CD4-positive, alpha-beta T cell treated with Interleukin-12 subunit alpha and Interleukin-12 subunit beta, for 1 hour (primary cell): ENCODE measurements at regions not wholly inside any gene's neighbourhood (a gene's known extent, or its start where the extent isn't known, plus 50 kb on each side); places are given as distances from the start of the nearest gene placed in this dataset.

ENCODE experiments used
- DNase-seq: peaks from one replicate; pipeline ENCODE4 v3.0.0-alpha.2; 2020

GRCh38 chr13:57918913-57919312 is 287.4 kb downstream of the PCDH17 start:
- no peak for DNase-seq

GRCh38 chr13:57925250-57925649 is 293.7 kb downstream of the PCDH17 start:
- DNase-seq, result no peak

GRCh38 chr13:57925751-57926150 is 294.2 kb downstream of the PCDH17 start:
- no peak for DNase-seq

- no peak for DNase-seq
Observed at GRCh38 chr13:57932061-57932460, 300.5 kb downstream of the PCDH17 start.

- DNase-seq, result no peak
Observed at GRCh38 chr13:57933606-57934005, 302.1 kb downstream of the PCDH17 start.

GRCh38 chr13:57935965-57936364 is 304.4 kb downstream of the PCDH17 start:
- no peak for DNase-seq

GRCh38 chr13:57946361-57946760 is 314.8 kb downstream of the PCDH17 start:
- no peak for DNase-seq

- no peak for DNase-seq
Observed at GRCh38 chr13:57948884-57949283, 317.3 kb downstream of the PCDH17 start.

GRCh38 chr13:57969951-57970350 is 338.4 kb downstream of the PCDH17 start:
- no peak for DNase-seq

- no peak for DNase-seq
Observed at GRCh38 chr13:57970404-57970803, 338.9 kb downstream of the PCDH17 start.

GRCh38 chr13:57982782-57983181 is 351.2 kb downstream of the PCDH17 start:
- no peak for DNase-seq

GRCh38 chr13:57988276-57988675 is 356.7 kb downstream of the PCDH17 start:
- DNase-seq, result no peak

GRCh38 chr13:57991041-57991440 is 359.5 kb downstream of the PCDH17 start:
- no peak for DNase-seq

- DNase-seq, result no peak
Observed at GRCh38 chr13:57992416-57992815, 360.9 kb downstream of the PCDH17 start.

GRCh38 chr13:57996717-57997116 is 365.2 kb downstream of the PCDH17 start:
- DNase-seq, result no peak

GRCh38 chr13:58004751-58005150 is 373.2 kb downstream of the PCDH17 start:
- no peak for DNase-seq

- no peak for DNase-seq
Observed at GRCh38 chr13:58018020-58018419, 386.5 kb downstream of the PCDH17 start.

- no peak for DNase-seq
Observed at GRCh38 chr13:58018865-58019264, 387.3 kb downstream of the PCDH17 start.

GRCh38 chr13:58024103-58024502 is 392.6 kb downstream of the PCDH17 start:
- no peak for DNase-seq

GRCh38 chr13:58025821-58026220 is 394.3 kb downstream of the PCDH17 start:
- no peak for DNase-seq

- DNase-seq, result no peak
Observed at GRCh38 chr13:58032676-58033460, 401.3 kb downstream of the PCDH17 start.

- DNase-seq, result no peak
Observed at GRCh38 chr13:58043971-58044370, 412.4 kb downstream of the PCDH17 start.

- DNase-seq, result no peak
Observed at GRCh38 chr13:58048670-58049069, 417.1 kb downstream of the PCDH17 start.

- DNase-seq, result no peak
Observed at GRCh38 chr13:58051396-58051795, 419.9 kb downstream of the PCDH17 start.

- no peak for DNase-seq
Observed at GRCh38 chr13:58051807-58052375, 420.3 kb downstream of the PCDH17 start.
